ENCODE measurements at regions not wholly inside any gene's neighbourhood (a gene's known extent, or its start where the extent isn't known, plus 50 kb on each side); places are given as distances from the start of the nearest gene placed in this dataset.

- TF ChIP-seq POLR2A (IDR thresholded peaks at IDR 0.05): no peak
- TF ChIP-seq CTCF (IDR thresholded peaks at IDR 0.05): no peak
- TF ChIP-seq EP300 (IDR thresholded peaks at IDR 0.05): no peak
These were observed 80.6 kb upstream of the SYT13 start for GRCh38 chr11:45366619-45367190.

All from gastroesophageal sphincter (tissue), 3 donors.